OCI-LY7 (cell line): ENCODE measurements at regions not wholly inside any gene's neighbourhood (a gene's known extent, or its start where the extent isn't known, plus 50 kb on each side); places are given as distances from the start of the nearest gene placed in this dataset.

Experiments used
- BruUV-seq: library from RNA; stranded (reverse); fragments of 400-500 nt; replicated peaks from 2 replicates; lab custom pipeline; 2021; lab: Mats Ljungman, UMichigan
- CTCF ChIA-PET: fragments of 300-600 bp; sonication (Branson Sonifier 250); formaldehyde crosslinking; loops from one replicate; lab custom pipeline; 2022; ENCODE audit warnings: antibody characterized with exemption; ENCODE audit not compliant: unreplicated experiment; lab: Charles Lee
- POLR2A ChIA-PET: fragments of 300-600 bp; sonication (Branson Sonifier 250); formaldehyde crosslinking; loops from one replicate; lab custom pipeline; 2022; ENCODE audit warnings: antibody characterized with exemption; lab: Charles Lee
- DNase-seq: peaks from one replicate; pipeline ENCODE4 v3.0.0-alpha.2; 2015; ENCODE audit warnings: low spot score
- H2AFZ ChIP-seq: fragments of 200-600 bp; sonication (generic), shearing (Covaris generic); 2 replicates; pipeline ENCODE4 v1.6.1; 2014; ENCODE audit warnings: mild to moderate bottlenecking, antibody characterized with exemption, low read length, moderate library complexity
- H3K27ac ChIP-seq: fragments of 200-600 bp; sonication (generic); 2 replicates; pipeline ENCODE4 v1.5.1; 2014; ENCODE audit warnings: mixed run types, low read depth, mild to moderate bottlenecking, moderate library complexity, low read length, inconsistent platforms; ENCODE audit not compliant: poor library complexity, severe bottlenecking
- H3K36me3 ChIP-seq: fragments of 200-600 bp; sonication (generic); 2 replicates; pipeline ENCODE4 v1.6.1; 2014; ENCODE audit warnings: mild to moderate bottlenecking, antibody characterized with exemption, low read length, moderate library complexity, mixed read lengths; ENCODE audit not compliant: insufficient read depth
- H3K4me1 ChIP-seq: fragments of 200-600 bp; sonication (generic); 2 replicates; pipeline ENCODE4 v1.5.1; 2014; ENCODE audit warnings: mild to moderate bottlenecking, low read length; ENCODE audit not compliant: insufficient read depth, poor library complexity, severe bottlenecking
- H3K4me2 ChIP-seq: fragments of 200-600 bp; sonication (generic); 2 replicates; pipeline ENCODE4 v1.6.1; 2014; ENCODE audit warnings: mild to moderate bottlenecking, low read length
- H3K4me3 ChIP-seq: fragments of 200-600 bp; sonication (generic); 2 replicates; pipeline ENCODE4 v1.5.1; 2014; ENCODE audit warnings: mild to moderate bottlenecking, low read depth, low read length; ENCODE audit not compliant: poor library complexity, severe bottlenecking
- H3K79me2 ChIP-seq: fragments of 200-600 bp; sonication (generic); 2 replicates; pipeline ENCODE4 v1.6.1; 2016; ENCODE audit warnings: low read depth, mild to moderate bottlenecking, low read length, moderate library complexity, mixed read lengths; ENCODE audit not compliant: insufficient read depth
- H3K9me2 ChIP-seq: fragments of 200-600 bp; sonication (generic); 2 replicates; pipeline ENCODE4 v1.6.1; 2016; ENCODE audit warnings: mild to moderate bottlenecking, low read length, mixed read lengths; ENCODE audit not compliant: insufficient read depth
- H3K9me3 ChIP-seq: fragments of 200-600 bp; sonication (generic); 2 replicates; pipeline ENCODE4 v1.6.1; 2014; ENCODE audit warnings: mild to moderate bottlenecking, mixed run types, low read length, mixed read lengths
- H4K20me1 ChIP-seq: fragments of 200-600 bp; sonication (generic); 2 replicates; pipeline ENCODE4 v1.6.1; 2014; ENCODE audit warnings: mild to moderate bottlenecking, antibody characterized with exemption, low read length, moderate library complexity, mixed read lengths; ENCODE audit not compliant: insufficient read depth
- EZH2phosphoT487 ChIP-seq: fragments of 200-600 bp; sonication (generic); IDR thresholded peaks from 2 replicates; pipeline ENCODE4 v1.6.1; 2018; ENCODE audit warnings: low read depth, borderline replicate concordance, mild to moderate bottlenecking, mixed run types, antibody characterized with exemption, low read length, moderate library complexity, mixed read lengths
- intact Hi-C: fragments of 100-400 bp; cut with micrococcal nuclease; formaldehyde crosslinking; loops from one replicate; pipeline ENCODE4 v1.10.0; 2022; ENCODE audit not compliant: unreplicated experiment
- TF ChIP-seq, protein P1 (sequence below): fragments of 200-600 bp; sonication (generic); conservative IDR thresholded peaks from 2 replicates; pipeline ENCODE4 v1.5.1; 2014; ENCODE audit warnings: mild to moderate bottlenecking, antibody characterized with exemption, low read length, moderate library complexity, mixed read lengths

DNA sequence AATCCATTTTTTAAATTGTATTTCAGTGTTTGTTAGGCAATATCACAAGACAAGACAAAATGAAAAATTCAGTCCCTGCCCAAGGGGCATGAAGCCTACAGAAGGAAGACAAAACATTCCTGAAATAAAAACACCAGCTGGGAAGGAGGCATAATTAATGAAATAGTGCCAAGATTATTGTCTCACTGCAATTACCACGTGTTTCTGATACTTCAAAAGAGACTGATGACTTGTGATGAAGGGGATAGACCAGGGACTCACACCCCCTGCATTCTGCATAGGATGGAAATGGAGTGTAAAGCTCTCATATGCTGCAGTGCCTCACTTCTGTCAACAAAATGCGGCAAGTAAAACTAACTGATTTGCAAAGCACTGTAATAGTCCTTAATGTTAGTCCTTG is 178.1 kb downstream of the BARD1 start:
- Histone ChIP-seq H2AFZ (no peak overlapping the region), H3K4me3 (no peak overlapping the region), H3K4me1 (no peaks in the 10 kb centered on the region), H4K20me1 (no peaks in the 10 kb centered on the region), H3K36me3 (no peaks in the 10 kb centered on the region), H3K9me2 (no peaks in the 10 kb centered on the region), H3K79me2 (no peaks in the 10 kb centered on the region), H3K9me3 (no peaks in the 10 kb centered on the region), H3K27ac (no peak overlapping the region), H3K4me2 (no peak overlapping the region)
- no TSS peak for BruUV-seq
- CTCF ChIA-PET = no interaction called here
- no peak for DNase-seq
- TF ChIP-seq EZH2phosphoT487 = no peak
- TF ChIP-seq, protein P1, sequence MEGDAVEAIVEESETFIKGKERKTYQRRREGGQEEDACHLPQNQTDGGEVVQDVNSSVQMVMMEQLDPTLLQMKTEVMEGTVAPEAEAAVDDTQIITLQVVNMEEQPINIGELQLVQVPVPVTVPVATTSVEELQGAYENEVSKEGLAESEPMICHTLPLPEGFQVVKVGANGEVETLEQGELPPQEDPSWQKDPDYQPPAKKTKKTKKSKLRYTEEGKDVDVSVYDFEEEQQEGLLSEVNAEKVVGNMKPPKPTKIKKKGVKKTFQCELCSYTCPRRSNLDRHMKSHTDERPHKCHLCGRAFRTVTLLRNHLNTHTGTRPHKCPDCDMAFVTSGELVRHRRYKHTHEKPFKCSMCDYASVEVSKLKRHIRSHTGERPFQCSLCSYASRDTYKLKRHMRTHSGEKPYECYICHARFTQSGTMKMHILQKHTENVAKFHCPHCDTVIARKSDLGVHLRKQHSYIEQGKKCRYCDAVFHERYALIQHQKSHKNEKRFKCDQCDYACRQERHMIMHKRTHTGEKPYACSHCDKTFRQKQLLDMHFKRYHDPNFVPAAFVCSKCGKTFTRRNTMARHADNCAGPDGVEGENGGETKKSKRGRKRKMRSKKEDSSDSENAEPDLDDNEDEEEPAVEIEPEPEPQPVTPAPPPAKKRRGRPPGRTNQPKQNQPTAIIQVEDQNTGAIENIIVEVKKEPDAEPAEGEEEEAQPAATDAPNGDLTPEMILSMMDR = no peak
- intact Hi-C loops = no loop called here
- POLR2A ChIA-PET = interaction anchor here (0.5 to 1.7 kb wide), 2 partner anchors 11 to 922 kb away, joined by 3 to 7 read pairs; no protein-coding TSS in a partner anchor

- TF ChIP-seq, protein P1 = no peak
- TF ChIP-seq EZH2phosphoT487 = no peak
- no TSS peak for BruUV-seq
- Histone ChIP-seq H3K36me3 (no peaks in the 10 kb centered on the region), H3K79me2 (no peaks in the 10 kb centered on the region), H2AFZ (no peak overlapping the region), H3K4me1 (no peaks in the 10 kb centered on the region), H3K4me3 (no peak overlapping the region), H3K4me2 (no peak overlapping the region), H3K27ac (no peak overlapping the region), H4K20me1 (no peaks in the 10 kb centered on the region), H3K9me3 (no peaks in the 10 kb centered on the region), H3K9me2 (no peaks in the 10 kb centered on the region)
- no peak for DNase-seq
- POLR2A ChIA-PET = interaction anchor here (1.7 kb wide), 1 partner anchor 10 kb away, joined by 7 read pairs; no protein-coding TSS in a partner anchor
- intact Hi-C loops = no loop called here
- CTCF ChIA-PET = no interaction called here
These were observed 179.0 kb downstream of the BARD1 start for GRCh38 chr2:214630402-214631045.

GRCh38 chr2:214629875-214630274 is 179.6 kb downstream of the BARD1 start:
- BruUV-seq = no TSS peak
- no peak for DNase-seq
- H4K20me1 ChIP-seq = no peaks in the 10 kb centered on the region
- no peaks in the 10 kb centered on the region for H3K4me1 ChIP-seq
- H3K9me2 ChIP-seq = no peaks in the 10 kb centered on the region
- H3K4me2 ChIP-seq = no peak overlapping the region
- intact Hi-C loops = no loop called here
- CTCF ChIA-PET = no interaction called here
- no peak overlapping the region for H3K4me3 ChIP-seq
- POLR2A ChIA-PET = interaction anchor here (0.5 to 1.7 kb wide), 2 partner anchors 10 to 90 kb away, joined by 4 to 7 read pairs; no protein-coding TSS in a partner anchor
- H2AFZ ChIP-seq = no peak overlapping the region
- H3K9me3 ChIP-seq = no peaks in the 10 kb centered on the region
- TF ChIP-seq, protein P1 = no peak
- no peak for TF ChIP-seq EZH2phosphoT487
- no peaks in the 10 kb centered on the region for H3K79me2 ChIP-seq
- H3K27ac ChIP-seq = no peak overlapping the region
- H3K36me3 ChIP-seq = no peaks in the 10 kb centered on the region
